SK-N-SH (cell line): ENCODE measurements at regions not wholly inside any gene's neighbourhood (a gene's known extent, or its start where the extent isn't known, plus 50 kb on each side); places are given as distances from the start of the nearest gene placed in this dataset.

Experiments
- CTCF ChIA-PET: fragments of 300-600, 350-600 bp; formaldehyde crosslinking; extraction: SDS; loops from one replicate; lab custom pipeline; 2021; lab: Yijun Ruan, JAX
- POLR2A ChIA-PET: fragments of 350-600 bp; sonication (Branson Sonifier 250); formaldehyde crosslinking; extraction: SDS; loops from one replicate; lab custom pipeline; 2020; ENCODE audit warnings: antibody characterized with exemption, inconsistent platforms; lab: Yijun Ruan, JAX
- DNase-seq: peaks from one replicate; pipeline ENCODE4 v3.0.0; 2012
- H2AFZ ChIP-seq: fragments of 200-600 bp; sonication (generic); 2 replicates; pipeline ENCODE4 v1.8.1; 2016; ENCODE audit warnings: antibody characterized with exemption, mild to moderate bottlenecking, low read depth
- H3F3A ChIP-seq: fragments of 200-600 bp; sonication (generic); replicated peaks from 2 replicates; pipeline ENCODE3; 2016; ENCODE audit warnings: antibody characterized with exemption, mild to moderate bottlenecking; ENCODE audit not compliant: insufficient read depth
- H3K27ac ChIP-seq, 2 experiments: fragments of 200-500 bp in 1 of 2; fragments of 200-600 bp in 1 of 2; sonication (Bioruptor generic) in 1 of 2; sonication (generic), shearing (Covaris generic) in 1 of 2; 2 replicates each; pipeline versions ENCODE4 v1.5.1 to v1.6.1; 2014 to 2016; ENCODE audit warnings: low read depth in 2 of 2, inconsistent platforms in 1 of 2, low read length in 1 of 2, mild to moderate bottlenecking in 1 of 2, mixed read lengths in 1 of 2
- H3K27me3 ChIP-seq: fragments of 200-600 bp; sonication (generic), shearing (Covaris generic); 2 replicates; pipeline ENCODE4 v1.6.1; 2016; ENCODE audit warnings: mixed run types; ENCODE audit not compliant: insufficient read depth
- H3K36me3 ChIP-seq, 2 experiments: fragments of 200-500 bp in 1 of 2; fragments of 200-600 bp in 1 of 2; sonication (Bioruptor generic) in 1 of 2; sonication (generic) in 1 of 2; replicated peaks in 1 of 2; 2 replicates each; pipeline versions ENCODE3 to v1.5.1; 2014 to 2016; ENCODE audit warnings: low read length in 1 of 2, mild to moderate bottlenecking in 1 of 2; ENCODE audit not compliant: insufficient read depth in 2 of 2, control insufficient read depth in 1 of 2
- H3K4me1 ChIP-seq, 2 experiments: fragments of 200-500 bp in 1 of 2; fragments of 200-600 bp in 1 of 2; sonication (Bioruptor generic) in 1 of 2; sonication (generic), shearing (Covaris generic) in 1 of 2; 2 replicates each; pipeline versions ENCODE4 v1.5.1 to v1.6.1; 2014 to 2016; ENCODE audit warnings: low read depth in 1 of 2, low read length in 1 of 2, mixed run types in 1 of 2; ENCODE audit not compliant: insufficient read depth in 2 of 2, control insufficient read depth in 1 of 2
- H3K4me2 ChIP-seq: fragments of 200-600 bp; sonication (generic), shearing (Covaris generic); 2 replicates; pipeline ENCODE4 v1.6.1; 2017; ENCODE audit warnings: mixed run types
- H3K4me3 ChIP-seq, 2 experiments: fragments of 200-500 bp in 1 of 2; fragments of 200-600 bp in 1 of 2; sonication (Bioruptor generic) in 1 of 2; sonication (generic), shearing (Covaris generic) in 1 of 2; 2 replicates each; pipeline versions ENCODE4 v1.5.1 to v1.8.1; 2014 to 2016; ENCODE audit warnings: low read depth in 2 of 2, inconsistent platforms in 1 of 2, low read length in 1 of 2, mild to moderate bottlenecking in 1 of 2, mixed read lengths in 1 of 2, moderate library complexity in 1 of 2
- H3K79me2 ChIP-seq: fragments of 200-600 bp; sonication (generic); 2 replicates; pipeline ENCODE4 v1.8.1; 2017; ENCODE audit warnings: mild to moderate bottlenecking; ENCODE audit not compliant: insufficient read depth
- H3K9ac ChIP-seq: fragments of 200-600 bp; sonication (generic); 2 replicates; pipeline ENCODE4 v1.6.1; 2017; ENCODE audit warnings: mixed run types
- H3K9me2 ChIP-seq: fragments of 200-600 bp; sonication (generic); 2 replicates; pipeline ENCODE4 v1.6.1; 2017; ENCODE audit warnings: mixed run types
- H3K9me3 ChIP-seq: fragments of 200-600 bp; sonication (generic); 2 replicates; pipeline ENCODE4 v1.6.1; 2017; ENCODE audit warnings: mixed run types, mild to moderate bottlenecking, moderate library complexity
- H4K20me1 ChIP-seq: fragments of 200-600 bp; sonication (generic); 2 replicates; pipeline ENCODE4 v1.6.1; 2017; ENCODE audit warnings: mild to moderate bottlenecking, mixed run types; ENCODE audit not compliant: insufficient read depth
- EZH2phosphoT487 ChIP-seq: fragments of 200-600 bp; sonication (generic); IDR thresholded peaks from 2 replicates; pipeline ENCODE4 v1.6.1; 2017; ENCODE audit warnings: low read depth, mixed run types, mild to moderate bottlenecking, antibody characterized with exemption, moderate library complexity, borderline replicate concordance
- GABPA ChIP-seq: IDR thresholded peaks from 2 replicates; pipeline ENCODE4 v1.4.0; 2012; ENCODE audit warnings: low read depth, mild to moderate bottlenecking
- JUND ChIP-seq: IDR thresholded peaks from 2 replicates; pipeline ENCODE4 v1.4.0; 2012
- NFIC ChIP-seq: IDR thresholded peaks from 2 replicates; pipeline ENCODE4 v1.4.0; 2012; ENCODE audit warnings: borderline replicate concordance
- PBX3 ChIP-seq: IDR thresholded peaks from 2 replicates; pipeline ENCODE4; 2012
- RFX5 ChIP-seq: IDR thresholded peaks from 2 replicates; pipeline ENCODE4 v1.6.1; 2012; ENCODE audit warnings: mild to moderate bottlenecking, improper control_type of control experiment, low read length
- RXRA ChIP-seq: IDR thresholded peaks from 2 replicates; pipeline ENCODE4 v1.4.0; 2012; ENCODE audit warnings: low read depth, mild to moderate bottlenecking, borderline replicate concordance
- TAF1 ChIP-seq: IDR thresholded peaks from 2 replicates; pipeline ENCODE4 v1.6.1; 2012; ENCODE audit warnings: low read depth, mild to moderate bottlenecking, low read length, moderate library complexity, borderline replicate concordance
- ZBTB33 ChIP-seq: IDR thresholded peaks from 2 replicates; pipeline ENCODE4 v1.4.0; 2012; ENCODE audit warnings: low read depth, borderline replicate concordance
- WGBS: methylation state at CpG from one replicate; pipeline ENCODE4 v1.1.6; 2017; ENCODE audit warnings: low lambda C conversion rate; 5-methylcytosine and 5-hydroxymethylcytosine counted together
- TF ChIP-seq, protein P1 (sequence below): IDR thresholded peaks from 2 replicates; pipeline ENCODE4 v1.6.1; 2012; ENCODE audit warnings: mild to moderate bottlenecking, low read depth, low read length, moderate library complexity

GRCh38 chr1:67898033-67898726 is 64.9 kb upstream of the GNG12 start:
- DNase-seq, result no peak
- Histone ChIP-seq H4K20me1 (no peaks in the 10 kb centered on the region), H3K9me3 (peaks cover 3% of the 10 kb centered on the region; the same call in 1 of the 2 replicates), H3F3A (peaks cover 6% of the 10 kb centered on the region), H3K36me3 (no peaks in the 10 kb centered on the region), H2AFZ (no peak overlapping the region), H3K4me1 (peaks cover 0 to 9% of the 10 kb centered on the region in 2 experiments; a peak in 2 of 4 replicates), H3K9me2 (no peaks in the 10 kb centered on the region), H3K4me3 (no peak overlapping the region), H3K27ac (peak overlapping the region in 1 of 2 experiments; percentile 21; a peak in 1 of 4 replicates), H3K27me3 (no peaks in the 10 kb centered on the region), H3K79me2 (no peaks in the 10 kb centered on the region), H3K9ac (no peak overlapping the region), H3K4me2 (no peak overlapping the region; the same call in 1 of the 2 replicates)
- TF ChIP-seq, protein P1, sequence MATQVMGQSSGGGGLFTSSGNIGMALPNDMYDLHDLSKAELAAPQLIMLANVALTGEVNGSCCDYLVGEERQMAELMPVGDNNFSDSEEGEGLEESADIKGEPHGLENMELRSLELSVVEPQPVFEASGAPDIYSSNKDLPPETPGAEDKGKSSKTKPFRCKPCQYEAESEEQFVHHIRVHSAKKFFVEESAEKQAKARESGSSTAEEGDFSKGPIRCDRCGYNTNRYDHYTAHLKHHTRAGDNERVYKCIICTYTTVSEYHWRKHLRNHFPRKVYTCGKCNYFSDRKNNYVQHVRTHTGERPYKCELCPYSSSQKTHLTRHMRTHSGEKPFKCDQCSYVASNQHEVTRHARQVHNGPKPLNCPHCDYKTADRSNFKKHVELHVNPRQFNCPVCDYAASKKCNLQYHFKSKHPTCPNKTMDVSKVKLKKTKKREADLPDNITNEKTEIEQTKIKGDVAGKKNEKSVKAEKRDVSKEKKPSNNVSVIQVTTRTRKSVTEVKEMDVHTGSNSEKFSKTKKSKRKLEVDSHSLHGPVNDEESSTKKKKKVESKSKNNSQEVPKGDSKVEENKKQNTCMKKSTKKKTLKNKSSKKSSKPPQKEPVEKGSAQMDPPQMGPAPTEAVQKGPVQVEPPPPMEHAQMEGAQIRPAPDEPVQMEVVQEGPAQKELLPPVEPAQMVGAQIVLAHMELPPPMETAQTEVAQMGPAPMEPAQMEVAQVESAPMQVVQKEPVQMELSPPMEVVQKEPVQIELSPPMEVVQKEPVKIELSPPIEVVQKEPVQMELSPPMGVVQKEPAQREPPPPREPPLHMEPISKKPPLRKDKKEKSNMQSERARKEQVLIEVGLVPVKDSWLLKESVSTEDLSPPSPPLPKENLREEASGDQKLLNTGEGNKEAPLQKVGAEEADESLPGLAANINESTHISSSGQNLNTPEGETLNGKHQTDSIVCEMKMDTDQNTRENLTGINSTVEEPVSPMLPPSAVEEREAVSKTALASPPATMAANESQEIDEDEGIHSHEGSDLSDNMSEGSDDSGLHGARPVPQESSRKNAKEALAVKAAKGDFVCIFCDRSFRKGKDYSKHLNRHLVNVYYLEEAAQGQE, result no peak
- TF ChIP-seq GABPA, result no peak
- TF ChIP-seq NFIC, result no peak
- TF ChIP-seq EZH2phosphoT487, result no peak
- TF ChIP-seq TAF1, result no peak
- no peak for TF ChIP-seq ZBTB33
- TF ChIP-seq PBX3, result no peak
- no peak for TF ChIP-seq JUND
- no peak for TF ChIP-seq RXRA
- no peak for TF ChIP-seq RFX5
- ChIA-PET POLR2A (no interaction called here), CTCF (interaction anchor here (1.3 kb wide), 1 partner anchor 44 kb away, joined by 3 read pairs; no protein-coding TSS in a partner anchor)
- WGBS, result 56% methylated on average over 4 of the region's 4 CpGs
